Gastroesophageal sphincter (tissue), 3 donors: ENCODE measurements at regions not wholly inside any gene's neighbourhood (a gene's known extent, or its start where the extent isn't known, plus 50 kb on each side); places are given as distances from the start of the nearest gene placed in this dataset.

Experiments
- CTCF ChIP-seq, 4 experiments: fragments of 200-600 bp in 2 of 4; fragments of 450-650 bp in 2 of 4; sonication (generic) in 1 of 4; IDR thresholded peaks; one replicate each; pipeline ENCODE4 v1.5.1; 2017 to 2019; ENCODE audit warnings: antibody characterized with exemption in 4 of 4, mild to moderate bottlenecking in 2 of 4, moderate library complexity in 2 of 4
- POLR2A ChIP-seq, 2 donors: fragments of 450-650 bp; IDR thresholded peaks; one replicate each; pipeline ENCODE4 v1.6.1; 2017; ENCODE audit warnings: antibody characterized with exemption in 2 of 2, mild to moderate bottlenecking in 2 of 2, moderate library complexity in 1 of 2

DNA sequence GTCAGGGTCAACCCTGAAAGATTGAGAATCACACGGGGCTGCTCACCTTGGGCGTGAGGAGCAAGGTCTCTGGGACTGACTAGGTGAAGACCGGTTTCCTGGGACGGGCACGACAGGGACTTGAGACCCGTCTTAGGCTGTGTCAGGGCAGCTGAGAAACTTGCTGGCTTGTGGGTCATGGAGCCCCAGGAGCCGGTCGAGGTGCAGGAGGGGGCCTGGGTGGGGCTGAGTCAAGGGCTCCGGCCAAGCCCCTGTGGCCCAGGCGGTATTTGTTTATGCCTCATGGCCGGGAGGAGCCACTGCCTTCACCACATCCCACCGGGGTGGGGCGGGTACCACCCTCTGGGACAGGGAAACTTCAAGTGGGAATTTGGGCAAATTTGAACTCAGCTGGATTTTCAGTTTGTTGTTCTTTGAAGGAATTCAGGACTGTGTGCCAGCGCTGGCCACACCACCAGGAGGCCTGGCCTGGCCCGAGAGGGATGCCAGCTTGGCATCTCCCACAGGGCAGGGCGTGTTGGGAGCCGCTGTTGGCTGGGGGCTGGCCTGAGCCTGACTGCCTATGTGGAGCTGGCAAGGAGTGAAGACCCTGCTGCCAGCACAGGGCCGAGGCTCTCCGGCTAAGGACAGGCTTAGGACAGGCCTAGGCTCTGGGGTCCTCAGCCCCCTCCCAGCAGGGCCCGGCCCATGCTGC, 116.1 kb downstream of the METRNL start:
- peak in 1 of 4 experiments; percentile 24 for TF ChIP-seq CTCF (IDR thresholded peaks at IDR 0.05)
- no peak for TF ChIP-seq POLR2A (IDR thresholded peaks at IDR 0.05)
